GM06990 (cell line): ENCODE measurements at regions not wholly inside any gene's neighbourhood (a gene's known extent, or its start where the extent isn't known, plus 50 kb on each side); places are given as distances from the start of the nearest gene placed in this dataset.
"Not testable (repeated sequence)": the region's sequence is repeated elsewhere in the genome, so short reads cannot be mapped to it uniquely, and the experiment has no call there.

Experiments
- DNase-seq: peaks from one replicate; pipeline ENCODE4 v3.0.0-alpha.2; 2011; ENCODE audit not compliant: insufficient read length; ENCODE audit errors: extremely low read depth
- H3K27me3 ChIP-seq: replicated peaks from 2 replicates; pipeline ENCODE4 v1.6.0; 2011; ENCODE audit warnings: low read length; ENCODE audit not compliant: control insufficient read depth, insufficient read depth
- H3K36me3 ChIP-seq: 2 replicates; pipeline ENCODE4 v1.5.1; 2011; ENCODE audit warnings: low read length; ENCODE audit not compliant: control insufficient read depth, insufficient read depth
- H3K4me3 ChIP-seq: replicated peaks from 2 replicates; pipeline ENCODE4 v1.5.1; 2011; ENCODE audit warnings: low read depth, mild to moderate bottlenecking, control low read depth, low read length
- TF ChIP-seq, protein P1 (sequence below): IDR thresholded peaks from 2 replicates; pipeline ENCODE4 v1.5.1; 2011; ENCODE audit warnings: low read length, control low read depth, mild to moderate bottlenecking, inconsistent platforms; ENCODE audit not compliant: insufficient read depth, poor library complexity, severe bottlenecking

DNA sequence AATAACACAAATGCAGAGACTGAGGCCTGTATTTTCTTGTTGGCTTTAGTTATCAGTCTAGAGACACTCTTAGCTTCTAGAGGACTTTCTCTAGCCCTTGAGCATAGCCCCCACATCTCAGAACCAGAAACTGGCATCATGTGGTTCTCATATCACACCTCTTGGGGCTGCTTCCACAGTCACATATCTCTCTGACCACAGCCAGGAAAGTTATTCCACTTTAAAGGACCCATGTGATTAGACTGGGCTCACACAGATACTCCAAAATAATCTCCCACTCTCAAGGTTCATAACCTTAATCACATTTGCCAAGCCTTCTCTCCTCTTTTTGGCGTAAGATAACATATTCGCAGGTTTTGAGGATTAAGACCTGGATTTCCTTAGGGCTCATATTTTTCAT is 846.9 kb upstream of the MIR17HG start:
- no peak overlapping the region for H3K4me3 ChIP-seq
- no peak for DNase-seq
- H3K36me3 ChIP-seq, result no peaks in the 10 kb centered on the region
- no peaks in the 10 kb centered on the region for H3K27me3 ChIP-seq
- TF ChIP-seq, protein P1, sequence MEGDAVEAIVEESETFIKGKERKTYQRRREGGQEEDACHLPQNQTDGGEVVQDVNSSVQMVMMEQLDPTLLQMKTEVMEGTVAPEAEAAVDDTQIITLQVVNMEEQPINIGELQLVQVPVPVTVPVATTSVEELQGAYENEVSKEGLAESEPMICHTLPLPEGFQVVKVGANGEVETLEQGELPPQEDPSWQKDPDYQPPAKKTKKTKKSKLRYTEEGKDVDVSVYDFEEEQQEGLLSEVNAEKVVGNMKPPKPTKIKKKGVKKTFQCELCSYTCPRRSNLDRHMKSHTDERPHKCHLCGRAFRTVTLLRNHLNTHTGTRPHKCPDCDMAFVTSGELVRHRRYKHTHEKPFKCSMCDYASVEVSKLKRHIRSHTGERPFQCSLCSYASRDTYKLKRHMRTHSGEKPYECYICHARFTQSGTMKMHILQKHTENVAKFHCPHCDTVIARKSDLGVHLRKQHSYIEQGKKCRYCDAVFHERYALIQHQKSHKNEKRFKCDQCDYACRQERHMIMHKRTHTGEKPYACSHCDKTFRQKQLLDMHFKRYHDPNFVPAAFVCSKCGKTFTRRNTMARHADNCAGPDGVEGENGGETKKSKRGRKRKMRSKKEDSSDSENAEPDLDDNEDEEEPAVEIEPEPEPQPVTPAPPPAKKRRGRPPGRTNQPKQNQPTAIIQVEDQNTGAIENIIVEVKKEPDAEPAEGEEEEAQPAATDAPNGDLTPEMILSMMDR, result no peak

DNA sequence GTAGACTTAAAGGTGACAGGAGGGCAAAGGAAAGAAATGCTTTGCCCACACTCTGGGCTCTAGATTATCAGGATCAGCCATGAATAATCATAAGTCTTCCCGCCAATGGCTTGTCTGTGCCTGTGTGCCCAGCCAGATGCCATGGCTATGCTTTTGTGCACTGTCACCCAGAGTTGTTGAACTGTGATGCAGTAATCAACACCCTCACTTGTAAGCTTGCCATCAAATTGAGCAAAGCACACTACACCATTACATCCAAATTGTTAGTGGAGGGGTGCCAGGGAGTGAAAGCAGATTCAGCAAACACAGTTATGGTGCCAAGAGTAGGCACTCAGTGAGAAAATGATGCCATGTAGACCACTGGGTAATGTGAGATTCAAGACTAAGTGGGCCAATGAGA is 845.3 kb upstream of the MIR17HG start:
- Histone ChIP-seq H3K4me3 (no peak overlapping the region), H3K27me3 (no peaks in the 10 kb centered on the region), H3K36me3 (no peaks in the 10 kb centered on the region)
- TF ChIP-seq, protein P1, result no peak
- no peak for DNase-seq

DNA sequence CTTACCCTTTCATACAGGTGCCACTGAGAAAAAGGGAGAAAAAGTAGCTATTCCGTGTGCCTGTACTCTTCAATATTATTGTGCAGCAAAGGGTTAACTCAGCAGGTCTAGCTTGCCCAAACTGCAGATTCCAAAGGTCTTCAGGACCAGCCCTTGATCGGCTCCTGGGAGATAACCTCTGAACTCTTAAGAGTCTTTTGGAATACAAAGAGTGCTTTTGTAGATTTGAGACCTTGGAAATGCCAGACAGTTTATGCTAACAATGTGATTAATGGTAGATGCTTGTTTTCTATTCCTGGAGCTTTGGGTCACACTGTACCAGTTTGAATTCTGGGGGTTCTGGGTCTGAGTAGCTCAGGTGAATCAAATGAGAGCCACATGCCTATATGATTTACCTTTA is 844.7 kb upstream of the MIR17HG start:
- Histone ChIP-seq H3K27me3 (no peaks in the 10 kb centered on the region), H3K36me3 (no peaks in the 10 kb centered on the region), H3K4me3 (no peak overlapping the region)
- TF ChIP-seq, protein P1, result no peak
- no peak for DNase-seq

DNA sequence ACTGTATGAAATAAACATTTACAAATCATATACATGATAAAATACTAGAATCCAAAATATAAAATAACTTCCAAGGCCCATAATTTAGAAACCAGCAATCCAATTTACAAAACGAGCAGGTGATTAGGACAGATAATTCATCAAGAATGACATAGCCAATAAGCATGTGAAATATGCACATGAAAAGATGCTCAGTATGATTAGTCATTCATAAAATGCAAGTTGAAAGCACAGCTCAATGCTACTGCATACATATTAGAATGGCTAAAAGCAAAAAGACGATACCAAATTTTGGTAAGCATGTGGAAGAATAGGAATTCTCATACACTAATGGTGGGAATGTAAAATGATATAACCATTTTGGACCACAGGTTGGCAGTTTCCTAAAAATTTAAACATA is 837.2 kb upstream of the MIR17HG start:
- no peaks in the 10 kb centered on the region for H3K36me3 ChIP-seq
- TF ChIP-seq, protein P1, result no peak
- H3K4me3 ChIP-seq, result no peak overlapping the region
- DNase-seq, result no peak
- H3K27me3 ChIP-seq, result no peaks in the 10 kb centered on the region

DNA sequence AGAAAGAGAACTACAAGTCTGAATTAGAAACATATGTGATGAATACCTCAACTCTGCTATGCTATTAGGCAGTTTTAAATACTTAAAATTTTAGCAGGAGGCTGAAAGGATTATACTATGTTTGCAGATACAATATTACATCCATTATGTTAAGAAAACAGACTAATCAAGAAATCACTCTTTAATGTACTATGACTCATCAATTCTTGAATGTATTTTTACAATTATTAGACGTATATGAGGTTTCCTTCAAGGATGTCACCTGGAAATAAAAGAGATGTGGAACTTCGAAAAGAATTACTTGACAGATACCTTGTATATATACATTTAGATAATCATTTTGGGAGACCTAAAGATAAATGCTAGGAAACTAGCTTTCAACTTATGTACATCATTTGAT is 835.6 kb upstream of the MIR17HG start:
- TF ChIP-seq, protein P1, result no peak
- Histone ChIP-seq H3K4me3 (no peak overlapping the region), H3K27me3 (no peaks in the 10 kb centered on the region), H3K36me3 (no peaks in the 10 kb centered on the region)
- no peak for DNase-seq

DNA sequence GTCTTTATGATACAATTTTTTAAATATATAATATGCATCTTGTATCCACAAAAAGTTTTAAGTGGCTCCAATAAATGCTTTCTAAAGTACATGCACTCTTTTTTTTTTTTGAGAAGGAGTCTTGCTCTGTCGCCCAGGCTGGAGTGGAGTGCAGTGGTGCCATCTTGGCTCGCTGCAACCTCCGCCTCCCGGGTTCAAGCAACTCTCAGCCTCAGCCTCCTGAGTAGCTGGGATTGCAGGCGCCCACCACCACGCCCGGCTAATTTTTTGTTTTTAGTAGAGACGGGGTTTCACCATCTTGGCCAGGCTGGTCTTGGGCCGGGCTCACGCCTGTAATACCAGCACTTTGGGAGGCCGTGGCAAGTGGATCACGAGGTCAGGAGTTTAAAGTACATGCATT is 832.8 kb upstream of the MIR17HG start:
- not testable (repeated sequence) for H3K36me3 ChIP-seq, DNase-seq, H3K27me3 ChIP-seq, H3K4me3 ChIP-seq
